Body of pancreas (tissue), 4 donors: ENCODE measurements at regions not wholly inside any gene's neighbourhood (a gene's known extent, or its start where the extent isn't known, plus 50 kb on each side); places are given as distances from the start of the nearest gene placed in this dataset.

ENCODE experiments used
- POLR2A ChIP-seq, 3 donors: fragments of 450-650 bp; IDR thresholded peaks; one replicate each; pipeline ENCODE4 v1.6.1; 2016; ENCODE audit warnings: antibody characterized with exemption in 3 of 3, mild to moderate bottlenecking in 2 of 3
- TF ChIP-seq, protein P1 (sequence below), 7 experiments: fragments of 450-650 bp in 4 of 7; fragments of 200-600 bp in 3 of 7; sonication (generic) in 3 of 7; IDR thresholded peaks; one replicate each; pipeline ENCODE4 v1.5.1; 2016 to 2019; ENCODE audit warnings: antibody characterized with exemption in 7 of 7

GRCh38 chr16:63813862-63814261 lies 1308.0 kb downstream of the CDH11 start:
- TF ChIP-seq, protein P1, sequence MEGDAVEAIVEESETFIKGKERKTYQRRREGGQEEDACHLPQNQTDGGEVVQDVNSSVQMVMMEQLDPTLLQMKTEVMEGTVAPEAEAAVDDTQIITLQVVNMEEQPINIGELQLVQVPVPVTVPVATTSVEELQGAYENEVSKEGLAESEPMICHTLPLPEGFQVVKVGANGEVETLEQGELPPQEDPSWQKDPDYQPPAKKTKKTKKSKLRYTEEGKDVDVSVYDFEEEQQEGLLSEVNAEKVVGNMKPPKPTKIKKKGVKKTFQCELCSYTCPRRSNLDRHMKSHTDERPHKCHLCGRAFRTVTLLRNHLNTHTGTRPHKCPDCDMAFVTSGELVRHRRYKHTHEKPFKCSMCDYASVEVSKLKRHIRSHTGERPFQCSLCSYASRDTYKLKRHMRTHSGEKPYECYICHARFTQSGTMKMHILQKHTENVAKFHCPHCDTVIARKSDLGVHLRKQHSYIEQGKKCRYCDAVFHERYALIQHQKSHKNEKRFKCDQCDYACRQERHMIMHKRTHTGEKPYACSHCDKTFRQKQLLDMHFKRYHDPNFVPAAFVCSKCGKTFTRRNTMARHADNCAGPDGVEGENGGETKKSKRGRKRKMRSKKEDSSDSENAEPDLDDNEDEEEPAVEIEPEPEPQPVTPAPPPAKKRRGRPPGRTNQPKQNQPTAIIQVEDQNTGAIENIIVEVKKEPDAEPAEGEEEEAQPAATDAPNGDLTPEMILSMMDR (IDR thresholded peaks at IDR 0.05), result no peak
- TF ChIP-seq POLR2A (IDR thresholded peaks at IDR 0.05), result no peak
